ENCODE measurements at regions not wholly inside any gene's neighbourhood (a gene's known extent, or its start where the extent isn't known, plus 50 kb on each side); places are given as distances from the start of the nearest gene placed in this dataset.

DNA sequence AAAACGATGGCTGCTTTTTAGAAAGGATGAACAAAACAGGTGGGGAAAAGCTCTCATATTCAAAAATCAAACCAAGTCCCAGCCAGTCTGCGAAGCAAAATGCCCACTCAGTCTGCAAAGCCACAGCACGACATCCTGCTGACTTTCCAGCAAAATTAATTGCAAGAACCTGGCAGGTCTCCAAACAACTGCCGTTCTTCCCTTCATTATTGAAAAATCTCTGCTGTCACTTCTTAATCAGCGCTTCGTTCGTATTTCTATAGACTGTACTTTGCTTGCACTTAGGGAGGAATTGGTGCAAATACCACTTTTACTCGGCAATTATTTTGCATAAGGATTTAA, 222.4 kb downstream of the CBLN4 start:
- TF ChIP-seq, protein P1, sequence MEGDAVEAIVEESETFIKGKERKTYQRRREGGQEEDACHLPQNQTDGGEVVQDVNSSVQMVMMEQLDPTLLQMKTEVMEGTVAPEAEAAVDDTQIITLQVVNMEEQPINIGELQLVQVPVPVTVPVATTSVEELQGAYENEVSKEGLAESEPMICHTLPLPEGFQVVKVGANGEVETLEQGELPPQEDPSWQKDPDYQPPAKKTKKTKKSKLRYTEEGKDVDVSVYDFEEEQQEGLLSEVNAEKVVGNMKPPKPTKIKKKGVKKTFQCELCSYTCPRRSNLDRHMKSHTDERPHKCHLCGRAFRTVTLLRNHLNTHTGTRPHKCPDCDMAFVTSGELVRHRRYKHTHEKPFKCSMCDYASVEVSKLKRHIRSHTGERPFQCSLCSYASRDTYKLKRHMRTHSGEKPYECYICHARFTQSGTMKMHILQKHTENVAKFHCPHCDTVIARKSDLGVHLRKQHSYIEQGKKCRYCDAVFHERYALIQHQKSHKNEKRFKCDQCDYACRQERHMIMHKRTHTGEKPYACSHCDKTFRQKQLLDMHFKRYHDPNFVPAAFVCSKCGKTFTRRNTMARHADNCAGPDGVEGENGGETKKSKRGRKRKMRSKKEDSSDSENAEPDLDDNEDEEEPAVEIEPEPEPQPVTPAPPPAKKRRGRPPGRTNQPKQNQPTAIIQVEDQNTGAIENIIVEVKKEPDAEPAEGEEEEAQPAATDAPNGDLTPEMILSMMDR (IDR thresholded peaks at IDR 0.05; ENCODE audit: insufficient read depth, low read length, severe bottlenecking), result no peak
- no peak for FAIRE-seq
- H3K4me3 ChIP-seq (ENCODE audit: low read depth, low read length), result no peak overlapping the region

DNA sequence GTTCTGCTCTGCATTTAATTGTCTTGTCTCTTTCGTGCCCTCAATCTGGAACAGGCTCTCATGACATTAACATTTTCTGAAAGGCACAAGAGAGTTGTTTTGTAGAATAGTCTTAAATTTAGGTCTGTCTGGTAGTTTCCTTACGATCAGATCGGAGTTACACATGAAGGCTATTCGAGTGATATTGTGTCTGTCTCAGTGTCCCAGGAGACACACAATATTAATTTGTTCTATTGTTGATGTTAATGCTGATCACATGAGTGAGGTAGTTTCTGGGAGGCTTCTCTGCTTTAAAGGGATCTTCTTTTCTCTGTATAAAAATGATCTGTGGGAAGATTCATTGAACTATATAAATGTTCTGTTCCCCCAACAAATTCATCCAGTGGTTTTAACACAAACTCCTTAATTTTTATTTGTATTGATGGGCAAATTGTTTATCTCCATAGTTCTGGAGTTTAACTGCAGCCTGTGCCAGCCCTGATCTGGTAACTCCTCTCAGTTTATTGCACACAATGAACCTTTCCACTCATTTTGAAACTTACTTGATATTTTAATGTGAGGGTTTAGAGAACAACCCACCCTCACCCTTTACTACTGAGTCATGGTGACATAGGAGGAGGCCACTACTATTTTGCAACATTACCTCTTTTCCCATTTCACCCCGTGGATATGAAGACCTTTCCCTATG, 223.0 kb downstream of the CBLN4 start:
- Histone ChIP-seq H3K4me3 (ENCODE audit: low read depth, low read length) (no peak overlapping the region), H3K36me3 (ENCODE audit: control insufficient read depth, insufficient read depth, low read length) (no peaks in the 10 kb centered on the region), H3K27me3 (ENCODE audit: control insufficient read depth, insufficient read depth, low read length) (no peaks in the 10 kb centered on the region)
- DNase-seq (ENCODE audit: low read depth) (no peak), FAIRE-seq (no peak)
- TF ChIP-seq, protein P1 (IDR thresholded peaks at IDR 0.05; ENCODE audit: insufficient read depth, low read length, severe bottlenecking), result no peak

More for the DNA sequence above, 222.4 kb downstream of the CBLN4 start:
- DNase-seq (ENCODE audit: low read depth), result no peak
- H3K36me3 ChIP-seq (ENCODE audit: control insufficient read depth, insufficient read depth, low read length), result no peaks in the 10 kb centered on the region
- no peaks in the 10 kb centered on the region for H3K27me3 ChIP-seq (ENCODE audit: control insufficient read depth, insufficient read depth, low read length)

DNA sequence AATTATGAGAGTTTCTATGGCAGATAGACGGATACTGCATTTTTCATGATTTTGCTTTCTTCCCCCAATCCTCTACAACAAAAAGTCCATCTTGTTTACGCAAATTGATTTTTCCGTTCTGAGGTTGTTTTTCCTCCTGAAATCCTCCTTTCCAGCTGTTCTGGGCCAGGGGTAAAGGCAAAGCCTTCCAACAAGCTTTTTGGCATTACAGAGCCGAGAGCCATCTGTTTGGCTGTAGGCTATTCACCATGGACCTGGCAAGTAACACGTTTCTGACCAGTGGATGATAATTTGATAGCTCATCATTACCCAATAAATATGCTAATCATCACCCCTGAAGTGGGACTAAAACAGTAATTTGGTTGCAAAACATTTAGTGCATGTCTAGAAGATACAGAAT, 226.5 kb downstream of the CBLN4 start:
- H3K36me3 ChIP-seq (ENCODE audit: control insufficient read depth, insufficient read depth, low read length), result no peaks in the 10 kb centered on the region
- TF ChIP-seq, protein P1 (IDR thresholded peaks at IDR 0.05; ENCODE audit: insufficient read depth, low read length, severe bottlenecking), result no peak
- H3K4me3 ChIP-seq (ENCODE audit: low read depth, low read length), result no peak overlapping the region
- DNase-seq (ENCODE audit: low read depth), result no peak
- H3K27me3 ChIP-seq (ENCODE audit: control insufficient read depth, insufficient read depth, low read length), result no peaks in the 10 kb centered on the region
- FAIRE-seq, result no peak

DNA sequence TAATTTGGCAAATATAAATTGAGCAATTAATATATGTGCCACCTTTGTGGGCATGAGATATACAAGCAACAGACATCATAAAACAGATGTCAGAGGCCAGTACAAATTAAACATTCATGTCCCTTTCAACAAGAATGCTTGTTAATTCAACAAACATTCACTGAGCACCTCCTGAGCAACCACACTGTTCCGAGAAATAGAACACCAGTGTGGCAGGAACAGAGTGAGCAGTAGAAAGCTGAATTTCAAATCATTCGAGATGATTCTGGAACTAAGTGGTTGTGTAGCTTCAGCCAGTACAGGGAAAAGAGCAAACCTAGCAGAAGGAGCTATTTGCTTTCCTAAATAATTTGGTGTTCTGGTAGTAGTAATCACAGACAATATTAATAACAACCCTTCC, 227.7 kb downstream of the CBLN4 start:
- no peak overlapping the region for H3K4me3 ChIP-seq (ENCODE audit: low read depth, low read length)
- no peak for DNase-seq (ENCODE audit: low read depth)
- FAIRE-seq, result no peak
- H3K27me3 ChIP-seq (ENCODE audit: control insufficient read depth, insufficient read depth, low read length), result no peaks in the 10 kb centered on the region
- H3K36me3 ChIP-seq (ENCODE audit: control insufficient read depth, insufficient read depth, low read length), result no peaks in the 10 kb centered on the region
- TF ChIP-seq, protein P1 (IDR thresholded peaks at IDR 0.05; ENCODE audit: insufficient read depth, low read length, severe bottlenecking), result no peak

DNA sequence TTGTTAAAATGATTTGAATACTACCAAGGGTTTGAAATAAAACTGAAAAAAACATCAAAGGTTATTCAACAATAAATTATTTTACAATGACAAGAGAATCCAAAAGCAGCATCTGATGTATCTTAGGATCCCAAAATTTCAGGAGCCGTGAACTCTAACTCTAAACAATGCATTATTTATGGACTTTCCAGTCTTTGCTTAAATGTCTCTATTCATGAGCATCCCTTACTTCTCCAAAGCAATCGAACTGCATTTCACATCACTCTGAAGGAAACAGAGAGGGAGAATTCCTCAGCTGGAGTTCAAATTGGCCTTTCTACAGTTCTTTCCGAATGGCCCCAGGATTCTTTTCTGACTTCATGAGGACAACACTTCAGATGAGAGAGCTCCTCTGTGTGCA, 229.1 kb downstream of the CBLN4 start:
- TF ChIP-seq, protein P1 (IDR thresholded peaks at IDR 0.05; ENCODE audit: insufficient read depth, low read length, severe bottlenecking), result no peak
- Histone ChIP-seq H3K27me3 (ENCODE audit: control insufficient read depth, insufficient read depth, low read length) (no peaks in the 10 kb centered on the region), H3K4me3 (ENCODE audit: low read depth, low read length) (no peak overlapping the region), H3K36me3 (ENCODE audit: control insufficient read depth, insufficient read depth, low read length) (no peaks in the 10 kb centered on the region)
- DNase-seq (ENCODE audit: low read depth) (no peak), FAIRE-seq (no peak)

DNA sequence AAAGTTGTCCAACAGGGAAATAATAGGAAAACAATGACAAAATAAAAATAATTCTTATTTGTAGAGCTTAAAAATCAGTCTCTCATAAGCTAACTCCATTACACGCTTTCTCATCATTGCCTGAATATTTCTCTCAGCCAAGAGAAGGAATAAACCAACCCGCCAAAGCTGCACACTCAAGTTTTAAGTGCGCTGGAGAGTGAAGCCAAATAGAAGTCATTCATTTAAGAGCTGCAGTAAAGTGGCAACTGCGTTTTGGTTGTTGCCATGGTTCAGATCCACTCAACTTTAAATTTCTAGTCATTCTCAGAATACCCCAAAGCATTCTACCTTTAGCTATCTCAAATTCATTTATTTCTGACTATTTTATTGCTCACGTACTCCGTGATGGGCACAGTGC, 230.7 kb downstream of the CBLN4 start:
- DNase-seq (ENCODE audit: low read depth), result no peak
- no peak overlapping the region for H3K4me3 ChIP-seq (ENCODE audit: low read depth, low read length)
- no peak for FAIRE-seq
- TF ChIP-seq, protein P1 (IDR thresholded peaks at IDR 0.05; ENCODE audit: insufficient read depth, low read length, severe bottlenecking), result no peak
- no peaks in the 10 kb centered on the region for H3K27me3 ChIP-seq (ENCODE audit: control insufficient read depth, insufficient read depth, low read length)
- H3K36me3 ChIP-seq (ENCODE audit: control insufficient read depth, insufficient read depth, low read length), result no peaks in the 10 kb centered on the region

All from bronchial epithelial cell (primary cell).